ENCODE measurements at regions not wholly inside any gene's neighbourhood (a gene's known extent, or its start where the extent isn't known, plus 50 kb on each side); places are given as distances from the start of the nearest gene placed in this dataset.

- H3K79me2 ChIP-seq (ENCODE audit: control insufficient read depth, insufficient read depth, low read length): no peaks in the 10 kb centered on the region
- CTCF ChIA-PET (ENCODE audit: low intra/inter-chr PET ratio): no interaction called here
- H3K4me3 ChIP-seq: no peak overlapping the region
- no peaks in the 10 kb centered on the region; a peak in 1 of 5 replicates for H3K4me1 ChIP-seq (replicated peaks in 1 of 2; ENCODE audit: control insufficient read depth in 2 of 2, insufficient read depth in 2 of 2, low read length in 2 of 2)
- no peak overlapping the region for H2AFZ ChIP-seq (ENCODE audit: low read depth, low read length)
- H3K9me1 ChIP-seq (ENCODE audit: control insufficient read depth, insufficient read depth, low read length): peaks cover 3% of the 10 kb centered on the region
- H3K27ac ChIP-seq (ENCODE audit: extremely low read depth, low read depth, low read length): no peak overlapping the region
- H3K27me3 ChIP-seq (ENCODE audit: control insufficient read depth in 2 of 2, insufficient read depth in 2 of 2, low read length in 2 of 2): peaks cover 3 to 83% of the 10 kb centered on the region in 2 experiments; a peak in 4 of 5 replicates
- H3K4me2 ChIP-seq (ENCODE audit: insufficient read depth, low read length): no peak overlapping the region
- no peak overlapping the region for H3K9ac ChIP-seq (ENCODE audit: insufficient read depth in 1 of 2, low read depth in 2 of 2, low read length in 2 of 2)
- H3K36me3 ChIP-seq (ENCODE audit: control insufficient read depth, insufficient read depth, low read length): no peaks in the 10 kb centered on the region
- WGBS (ENCODE audit: insufficient coverage, low coverage, missing lambda C conversion rate): under 1% methylated on average over 25 of the region's 25 CpGs
- BruUV-seq (replicated peaks): no TSS peak
- H4K20me1 ChIP-seq (replicated peaks; ENCODE audit: control insufficient read depth, insufficient read depth, low read length): no peaks in the 10 kb centered on the region; the same call in 1 of the 2 replicates
- TF ChIP-seq POLR2A (conservative IDR thresholded peaks at IDR 0.05) (no peak), PBX2 (CRISPR knock-in tag; IDR thresholded peaks at IDR 0.05; ENCODE audit: low read depth) (no peak), PBX2 (tag; conservative IDR thresholded peaks at IDR 0.05; ENCODE audit: low read depth) (no peak), SIRT6 (IDR thresholded peaks at IDR 0.05; ENCODE audit: low read depth, low read length) (no peak), SIN3B (IDR thresholded peaks at IDR 0.05; ENCODE audit: low read depth) (no peak), TARDBP (IDR thresholded peaks at IDR 0.05) (no peak), POLR2B (IDR thresholded peaks at IDR 0.05; ENCODE audit: low read depth, partially characterized antibody) (no peak), STAT5A (IDR thresholded peaks at IDR 0.05; ENCODE audit: borderline replicate concordance, low read length) (no peak), MTA1 (IDR thresholded peaks at IDR 0.05; ENCODE audit: borderline replicate concordance) (no peak), EGR1 (conservative IDR thresholded peaks at IDR 0.05) (no peak), NR2C2 (CRISPR knock-in tag; IDR thresholded peaks at IDR 0.05) (no peak), NR2C2 (tag; IDR thresholded peaks at IDR 0.05) (no peak), BRD4 (IDR thresholded peaks at IDR 0.05) (no peak), TCF7L2 (IDR thresholded peaks at IDR 0.05; ENCODE audit: low read depth, low read length) (no peak), ZNF778 (CRISPR knock-in tag; IDR thresholded peaks at IDR 0.05) (no peak), TCF7 (IDR thresholded peaks at IDR 0.05; ENCODE audit: borderline replicate concordance) (no peak), MEF2A (IDR thresholded peaks at IDR 0.05; ENCODE audit: control insufficient read depth, low read depth, low read length) (no peak)
- TF ChIP-seq, protein P1, sequence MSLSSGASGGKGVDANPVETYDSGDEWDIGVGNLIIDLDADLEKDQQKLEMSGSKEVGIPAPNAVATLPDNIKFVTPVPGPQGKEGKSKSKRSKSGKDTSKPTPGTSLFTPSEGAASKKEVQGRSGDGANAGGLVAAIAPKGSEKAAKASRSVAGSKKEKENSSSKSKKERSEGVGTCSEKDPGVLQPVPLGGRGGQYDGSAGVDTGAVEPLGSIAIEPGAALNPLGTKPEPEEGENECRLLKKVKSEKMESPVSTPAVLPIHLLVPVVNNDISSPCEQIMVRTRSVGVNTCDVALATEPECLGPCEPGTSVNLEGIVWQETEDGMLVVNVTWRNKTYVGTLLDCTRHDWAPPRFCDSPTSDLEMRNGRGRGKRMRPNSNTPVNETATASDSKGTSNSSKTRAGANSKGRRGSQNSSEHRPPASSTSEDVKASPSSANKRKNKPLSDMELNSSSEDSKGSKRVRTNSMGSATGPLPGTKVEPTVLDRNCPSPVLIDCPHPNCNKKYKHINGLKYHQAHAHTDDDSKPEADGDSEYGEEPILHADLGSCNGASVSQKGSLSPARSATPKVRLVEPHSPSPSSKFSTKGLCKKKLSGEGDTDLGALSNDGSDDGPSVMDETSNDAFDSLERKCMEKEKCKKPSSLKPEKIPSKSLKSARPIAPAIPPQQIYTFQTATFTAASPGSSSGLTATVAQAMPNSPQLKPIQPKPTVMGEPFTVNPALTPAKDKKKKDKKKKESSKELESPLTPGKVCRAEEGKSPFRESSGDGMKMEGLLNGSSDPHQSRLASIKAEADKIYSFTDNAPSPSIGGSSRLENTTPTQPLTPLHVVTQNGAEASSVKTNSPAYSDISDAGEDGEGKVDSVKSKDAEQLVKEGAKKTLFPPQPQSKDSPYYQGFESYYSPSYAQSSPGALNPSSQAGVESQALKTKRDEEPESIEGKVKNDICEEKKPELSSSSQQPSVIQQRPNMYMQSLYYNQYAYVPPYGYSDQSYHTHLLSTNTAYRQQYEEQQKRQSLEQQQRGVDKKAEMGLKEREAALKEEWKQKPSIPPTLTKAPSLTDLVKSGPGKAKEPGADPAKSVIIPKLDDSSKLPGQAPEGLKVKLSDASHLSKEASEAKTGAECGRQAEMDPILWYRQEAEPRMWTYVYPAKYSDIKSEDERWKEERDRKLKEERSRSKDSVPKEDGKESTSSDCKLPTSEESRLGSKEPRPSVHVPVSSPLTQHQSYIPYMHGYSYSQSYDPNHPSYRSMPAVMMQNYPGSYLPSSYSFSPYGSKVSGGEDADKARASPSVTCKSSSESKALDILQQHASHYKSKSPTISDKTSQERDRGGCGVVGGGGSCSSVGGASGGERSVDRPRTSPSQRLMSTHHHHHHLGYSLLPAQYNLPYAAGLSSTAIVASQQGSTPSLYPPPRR (CRISPR knock-in tag; IDR thresholded peaks at IDR 0.05; ENCODE audit: borderline replicate concordance): no peak
- in situ Hi-C loops (cut with MboI) (no loop called here), intact Hi-C loops (cut with micrococcal nuclease) (no loop called here)
- no peaks in the 10 kb centered on the region for H3K9me3 ChIP-seq (replicated peaks; ENCODE audit: control insufficient read depth, insufficient read depth, low read depth, low read length)
- DNase-seq (ENCODE audit: extremely low read depth in 1 of 4, low spot score in 3 of 4): no peak
- no peak for FAIRE-seq
- ATAC-seq: no peak
- POLR2A ChIA-PET: interaction anchor here (0.6 kb wide), 1 partner anchor 32 kb away, joined by 3 read pairs; no protein-coding TSS in a partner anchor
Observed at GRCh38 chr20:63117661-63118302, 98.1 kb downstream of the YTHDF1 start.

All from K562 (cell line).